Putamen (tissue), 1 donor: ENCODE measurements at regions not wholly inside any gene's neighbourhood (a gene's known extent, or its start where the extent isn't known, plus 50 kb on each side); places are given as distances from the start of the nearest gene placed in this dataset.

Source experiments
- DNase-seq: peaks from one replicate; pipeline ENCODE4 v3.0.0-alpha.2; 2016; ENCODE audit warnings: low spot score

- DNase-seq: no peak
Measured at GRCh38 chr11:127713226-127713625, 712.7 kb upstream of the KIRREL3 start.

GRCh38 chr11:127711748-127712147 lies 711.2 kb upstream of the KIRREL3 start:
- no peak for DNase-seq

DNA sequence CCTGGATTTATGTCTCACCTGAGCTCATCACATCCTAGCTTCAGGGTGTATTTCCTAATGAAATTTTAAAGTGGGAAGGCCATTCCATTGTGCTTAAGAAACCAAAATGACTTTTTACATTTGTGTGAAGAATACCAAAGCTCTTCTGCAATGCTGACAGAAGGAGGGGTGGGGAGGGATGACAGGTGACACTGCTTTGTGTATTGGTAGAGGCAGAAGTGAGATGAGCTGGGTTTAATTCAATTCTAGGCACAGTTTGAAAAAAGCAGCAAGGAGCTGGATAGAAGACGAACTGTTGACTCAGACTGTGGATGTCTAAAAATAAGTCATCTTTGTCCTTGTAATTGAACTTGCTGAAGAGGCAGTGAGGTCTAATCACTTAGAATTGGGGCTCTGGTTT lies 710.3 kb upstream of the KIRREL3 start:
- no peak for DNase-seq

- no peak for DNase-seq
Measured at GRCh38 chr11:127709960-127710359, 709.4 kb upstream of the KIRREL3 start.

- no peak for DNase-seq
Measured at GRCh38 chr11:127693686-127694085, 693.1 kb upstream of the KIRREL3 start.

GRCh38 chr11:127683321-127683720 lies 682.8 kb upstream of the KIRREL3 start:
- DNase-seq: no peak

DNA sequence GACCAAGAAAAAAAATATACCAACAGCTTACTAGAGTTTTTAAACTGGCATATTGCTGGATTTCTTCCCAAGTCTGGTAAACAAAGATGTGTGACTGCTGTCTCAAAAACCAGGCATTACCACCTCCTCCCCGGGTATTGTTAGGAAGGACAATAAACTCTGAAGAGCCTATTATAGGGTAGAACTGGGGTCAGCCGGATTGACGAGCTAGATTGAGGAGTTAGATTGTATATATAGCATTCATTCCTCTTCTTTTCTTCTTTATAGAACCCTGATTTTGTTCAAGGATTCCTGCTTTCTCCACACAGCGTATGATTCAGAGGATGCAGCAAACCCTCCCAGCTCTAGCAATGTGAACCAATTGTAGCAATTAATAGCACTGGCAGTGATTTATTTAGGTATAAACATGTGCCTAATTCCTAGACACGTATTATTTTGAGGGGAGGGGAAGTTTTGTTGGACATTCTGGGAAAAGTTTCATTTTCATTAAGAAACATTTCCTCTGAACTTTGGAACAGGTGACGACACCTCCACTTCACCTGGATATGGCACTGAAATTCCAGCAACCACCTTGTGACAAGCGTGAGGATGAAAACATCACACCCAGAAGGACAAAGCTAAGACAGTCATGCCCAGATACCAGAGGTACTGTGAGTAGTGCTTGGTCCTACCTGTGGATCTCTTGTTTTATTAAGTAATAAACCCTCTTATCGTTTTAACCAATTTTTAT lies 679.4 kb upstream of the KIRREL3 start:
- DNase-seq: no peak

- no peak for DNase-seq
Measured at GRCh38 chr11:127678631-127679030, 678.1 kb upstream of the KIRREL3 start.

GRCh38 chr11:127677660-127678425 lies 677.3 kb upstream of the KIRREL3 start:
- DNase-seq: no peak

DNA sequence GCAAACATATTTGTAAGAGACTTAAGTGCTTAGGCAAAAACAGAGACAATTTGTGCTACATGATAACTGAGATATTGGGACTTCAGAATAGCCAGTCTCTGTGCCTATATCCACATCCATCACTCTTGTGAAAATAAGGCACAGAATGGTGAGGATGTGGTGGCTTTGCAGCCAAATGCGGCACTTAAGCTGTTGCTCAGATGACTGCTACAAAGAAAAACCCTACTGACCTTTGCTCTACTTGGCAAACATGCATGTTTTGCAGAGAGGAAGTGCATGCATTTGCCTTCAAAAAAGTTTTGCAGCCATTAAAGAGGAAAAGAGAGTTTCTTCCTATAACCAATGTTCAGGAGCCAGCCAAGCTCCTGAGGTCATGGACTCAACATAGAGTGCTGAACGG lies 675.0 kb upstream of the KIRREL3 start:
- no peak for DNase-seq

- no peak for DNase-seq
Measured at GRCh38 chr11:127674754-127675153, 674.2 kb upstream of the KIRREL3 start.

- no peak for DNase-seq
Measured at GRCh38 chr11:127670374-127671119, 670.0 kb upstream of the KIRREL3 start.

DNA sequence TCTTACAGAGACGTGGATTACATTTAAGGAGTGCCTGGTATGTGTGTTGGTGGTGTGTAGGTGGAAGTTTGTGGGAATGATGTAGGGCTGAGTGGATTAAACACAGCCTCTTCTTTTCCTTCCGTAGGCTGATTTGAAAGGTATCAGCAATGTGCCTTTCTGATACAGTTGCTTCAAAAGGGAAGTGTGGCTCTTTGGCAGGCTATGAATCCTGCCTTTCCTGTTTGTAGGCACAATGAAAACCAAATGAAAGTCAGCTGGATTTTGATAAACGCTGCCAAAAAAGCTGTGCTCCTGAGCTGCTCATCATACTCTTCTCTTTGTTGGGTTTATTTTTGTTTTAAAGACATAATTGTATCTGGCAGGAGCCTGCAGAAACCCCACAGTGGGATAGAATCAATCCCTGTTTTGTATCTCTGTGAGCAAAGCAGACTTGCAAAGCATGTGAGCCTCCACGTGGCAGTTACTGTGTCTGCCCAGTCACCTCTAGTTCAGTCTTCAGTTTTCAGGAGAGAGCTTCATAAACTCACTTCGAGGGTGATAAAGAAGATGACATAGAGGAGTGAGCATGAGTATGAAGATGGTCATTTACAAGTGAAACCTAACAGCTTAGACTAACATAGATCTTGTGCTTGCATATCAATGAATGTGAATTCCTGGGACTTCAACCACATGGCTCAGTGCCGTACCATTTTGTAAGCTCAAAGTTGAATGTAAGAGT lies 655.7 kb upstream of the KIRREL3 start:
- no peak for DNase-seq

DNA sequence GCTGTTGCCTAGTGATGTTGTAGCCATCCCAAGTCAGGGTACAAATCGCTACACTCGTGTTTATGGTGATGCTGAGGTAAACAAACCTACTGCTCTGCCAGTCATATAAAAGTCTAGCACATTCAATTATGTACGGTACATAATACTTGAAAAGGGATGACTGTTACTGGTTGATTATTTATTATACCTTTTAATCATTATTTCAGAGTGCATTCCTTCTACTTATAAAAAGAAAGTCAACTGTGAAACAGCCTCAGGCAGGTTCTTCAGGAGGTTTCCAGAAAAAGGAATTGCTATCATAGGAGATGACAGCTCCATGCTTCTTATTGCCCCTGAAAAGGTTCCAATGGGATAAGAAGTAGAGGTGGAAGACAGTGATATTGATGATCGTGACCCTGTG lies 652.5 kb upstream of the KIRREL3 start:
- DNase-seq: no peak

- no peak for DNase-seq
Measured at GRCh38 chr11:127651888-127652221, 651.3 kb upstream of the KIRREL3 start.

DNA sequence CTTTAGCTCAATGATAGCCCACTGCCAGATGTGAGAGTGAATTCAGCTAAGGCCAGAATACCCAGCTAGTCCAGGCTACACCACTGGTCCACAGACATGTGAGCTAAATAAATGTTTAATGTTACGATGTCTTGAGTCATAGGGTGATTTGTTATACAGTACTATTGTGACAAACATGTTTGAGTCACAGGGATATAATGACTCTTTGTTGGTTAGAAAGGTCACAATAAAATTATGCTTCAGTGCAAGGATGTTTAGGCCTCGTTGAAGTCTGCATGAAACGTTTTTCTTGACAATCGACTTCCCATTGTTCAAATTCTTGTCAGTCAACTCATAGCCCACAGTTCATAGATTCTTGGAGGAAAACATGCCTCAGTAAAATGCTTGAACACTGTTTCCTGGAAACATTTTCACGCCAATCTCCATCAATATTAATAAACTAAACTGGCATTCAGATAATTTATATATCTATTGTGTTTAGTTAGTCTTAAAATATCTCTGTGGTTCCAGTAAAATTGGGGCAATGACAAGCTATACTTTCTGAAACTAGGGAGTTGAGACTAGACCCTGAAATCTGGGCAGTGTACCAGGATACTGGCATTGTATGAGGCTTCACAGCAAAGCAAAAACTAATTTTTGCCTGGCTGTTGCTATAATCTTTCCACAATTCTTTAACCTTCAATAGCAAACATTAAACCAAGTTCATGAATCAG lies 650.8 kb upstream of the KIRREL3 start:
- no peak for DNase-seq

DNA sequence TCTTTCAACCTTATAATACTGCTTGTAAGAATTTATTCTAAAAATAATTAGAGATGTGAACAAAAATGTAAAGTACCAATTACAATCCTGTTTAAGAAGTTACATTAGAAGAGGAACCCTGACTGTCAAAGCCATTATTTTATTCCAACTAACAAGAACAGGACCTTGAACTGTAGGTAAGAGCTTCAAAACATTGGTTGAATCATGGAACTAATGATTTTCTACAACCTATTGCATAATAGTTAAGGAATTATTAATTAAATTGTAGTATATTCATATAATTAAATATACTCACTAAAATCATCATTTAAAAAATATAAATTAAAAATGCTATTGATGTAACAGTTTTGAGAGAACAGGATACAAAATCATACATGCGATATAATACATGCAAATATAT lies 649.4 kb upstream of the KIRREL3 start:
- no peak for DNase-seq

GRCh38 chr11:127649071-127649470 lies 648.5 kb upstream of the KIRREL3 start:
- no peak for DNase-seq

GRCh38 chr11:127648583-127648982 lies 648.0 kb upstream of the KIRREL3 start:
- no peak for DNase-seq

GRCh38 chr11:127644366-127644765 lies 643.8 kb upstream of the KIRREL3 start:
- DNase-seq: no peak

- no peak for DNase-seq
Measured at GRCh38 chr11:127643268-127644058, 642.9 kb upstream of the KIRREL3 start.
